NCI-H146 treated with DMSO at 0.1 percent for 48 hours (cell line): ENCODE measurements at regions not wholly inside any gene's neighbourhood (a gene's known extent, or its start where the extent isn't known, plus 50 kb on each side); places are given as distances from the start of the nearest gene placed in this dataset.

Experiments
- DNase-seq: peaks from one replicate; lab custom pipeline; 2025; ENCODE audit not compliant: unreplicated experiment; lab: John Stamatoyannopoulos, UW

DNA sequence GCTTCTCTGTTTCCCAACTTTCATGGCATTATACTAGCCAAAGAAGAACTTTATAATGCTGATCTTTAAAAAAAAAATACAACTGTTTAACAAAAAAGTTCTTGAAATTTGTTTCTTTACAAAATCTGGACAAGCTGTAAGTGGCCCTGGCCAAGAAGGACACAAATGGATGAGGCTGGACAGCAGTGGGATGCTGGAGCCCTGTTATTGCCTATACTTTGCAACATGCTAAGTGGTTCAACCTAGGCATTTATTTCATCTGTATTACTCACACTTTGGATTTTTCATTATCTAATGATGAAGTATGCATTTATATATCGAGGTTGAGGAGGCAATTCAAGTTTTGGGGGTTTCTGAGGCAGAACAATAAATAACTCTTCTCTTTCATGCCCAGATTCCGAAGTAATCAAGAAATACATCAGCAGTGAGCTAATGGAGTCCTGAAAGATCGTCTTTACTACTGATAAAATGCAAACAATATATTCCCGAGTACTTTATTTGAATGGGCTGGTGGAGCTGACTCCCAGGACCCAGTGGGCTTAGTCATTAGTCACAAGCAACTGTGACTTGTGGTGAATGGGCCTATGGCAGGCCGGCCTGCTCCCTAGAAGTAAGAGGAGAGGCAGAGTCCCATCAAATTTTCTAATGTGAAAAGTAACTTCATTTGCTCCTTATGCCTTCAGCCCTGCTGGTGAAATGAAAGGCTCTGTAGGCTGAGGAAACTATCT lies 177.3 kb upstream of the DPH6 start:
- no peak for DNase-seq

DNA sequence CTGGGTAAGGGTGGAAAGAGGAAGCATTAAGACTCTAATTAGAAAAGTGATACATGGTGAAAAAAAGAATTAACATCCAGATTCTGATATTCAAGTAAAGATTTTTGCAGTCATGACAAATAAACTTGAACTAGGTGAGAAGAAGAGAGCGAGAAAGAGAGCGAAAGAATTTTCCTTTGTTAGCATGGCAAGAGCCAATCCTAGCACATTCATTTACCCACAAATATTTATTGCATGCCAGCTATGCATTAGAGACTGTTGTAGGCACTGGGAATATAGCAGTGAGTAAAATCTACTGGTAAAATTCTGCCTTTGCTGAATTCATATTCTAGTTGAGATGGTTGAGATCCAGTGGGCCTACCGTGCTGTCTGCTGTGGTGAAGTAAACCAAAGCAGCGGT lies 177.9 kb upstream of the DPH6 start:
- no peak for DNase-seq

DNA sequence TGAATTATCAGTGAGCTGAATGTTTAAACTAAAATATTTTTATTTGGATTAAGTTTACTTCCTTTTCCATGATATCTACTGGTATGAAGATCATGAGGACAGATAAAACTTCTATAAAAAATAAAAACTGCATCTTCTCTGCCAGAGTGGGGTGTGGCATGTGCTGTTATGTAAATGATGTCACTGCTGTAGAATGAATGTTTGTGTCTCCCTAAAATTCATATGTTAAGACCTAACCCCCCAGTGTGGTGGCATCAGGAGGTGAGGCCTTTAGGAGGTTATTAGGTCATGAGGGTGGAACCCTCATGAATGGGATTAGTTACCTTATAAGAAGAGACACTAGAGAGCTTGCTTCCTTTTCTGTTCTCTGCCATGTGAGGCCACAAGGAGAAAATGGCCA lies 178.7 kb upstream of the DPH6 start:
- DNase-seq, result no peak

DNA sequence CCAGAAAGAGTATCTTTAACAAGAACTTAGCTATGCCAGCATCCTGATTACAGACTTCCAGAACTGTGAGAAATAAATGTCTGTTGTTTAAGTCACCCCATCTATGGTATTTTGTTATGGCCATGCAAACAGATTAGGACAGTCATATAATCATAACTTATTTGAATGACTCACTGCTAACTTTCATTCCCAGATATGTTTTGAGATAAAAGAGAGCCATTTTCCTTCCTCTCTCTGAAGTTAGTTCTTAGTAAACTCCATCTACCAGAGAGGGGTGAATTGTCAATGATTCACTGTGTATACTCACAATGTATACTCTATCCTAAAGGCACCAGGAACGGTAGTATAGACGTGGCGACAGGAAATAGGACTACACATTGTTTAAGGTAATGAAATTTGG lies 179.4 kb upstream of the DPH6 start:
- DNase-seq, result no peak

DNA sequence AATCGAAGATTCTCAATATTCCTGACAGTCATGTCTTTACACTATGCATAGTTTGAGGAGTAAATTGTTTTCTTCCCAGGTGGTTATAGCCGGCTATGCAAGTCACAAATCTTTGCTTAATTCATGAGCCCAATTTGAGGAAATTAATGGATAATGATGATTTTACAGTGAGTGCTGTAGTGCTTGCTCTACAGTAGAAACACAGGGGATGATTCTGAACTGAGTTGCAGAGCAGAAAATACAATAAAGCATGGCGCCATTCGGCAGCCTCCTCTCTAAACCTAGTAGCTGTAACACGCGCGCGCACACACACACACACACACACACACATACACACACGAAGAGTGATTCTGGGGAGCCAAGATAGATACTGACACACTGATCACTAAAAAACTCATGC lies 181.7 kb upstream of the DPH6 start:
- no peak for DNase-seq

DNA sequence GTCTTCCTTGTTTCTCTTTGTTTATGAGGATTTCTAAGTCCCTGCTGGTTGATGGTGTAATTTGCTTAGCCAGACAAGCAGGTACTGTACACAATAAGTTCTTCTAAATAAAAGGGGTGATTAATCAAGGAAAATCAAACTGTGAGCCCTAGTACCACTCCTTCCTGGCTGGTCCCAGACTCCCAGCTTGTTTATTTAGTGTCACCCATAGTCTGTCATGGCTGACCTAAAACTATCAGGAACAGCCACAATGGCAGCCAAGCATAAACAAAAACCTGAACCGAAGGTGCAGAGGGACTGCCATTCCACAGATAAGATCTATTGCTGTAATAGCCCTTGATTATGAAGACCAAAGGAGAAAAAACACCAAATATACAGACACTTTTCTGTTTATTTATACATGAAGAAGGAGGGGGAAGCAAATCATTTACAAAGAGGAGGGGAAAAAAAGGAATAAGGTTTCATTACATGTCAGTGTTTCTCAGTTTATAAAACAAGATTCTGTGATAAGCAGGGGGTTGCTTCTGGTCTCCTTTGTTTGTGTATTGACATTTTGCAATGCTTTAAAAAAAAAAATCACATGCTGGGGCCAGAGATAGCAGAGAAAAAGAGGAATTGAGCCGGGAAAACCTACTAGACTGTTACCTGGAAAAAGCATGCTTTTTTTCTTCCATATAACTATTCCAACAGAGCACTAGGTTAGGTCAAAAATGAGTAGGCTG lies 182.4 kb upstream of the DPH6 start:
- no peak for DNase-seq

DNA sequence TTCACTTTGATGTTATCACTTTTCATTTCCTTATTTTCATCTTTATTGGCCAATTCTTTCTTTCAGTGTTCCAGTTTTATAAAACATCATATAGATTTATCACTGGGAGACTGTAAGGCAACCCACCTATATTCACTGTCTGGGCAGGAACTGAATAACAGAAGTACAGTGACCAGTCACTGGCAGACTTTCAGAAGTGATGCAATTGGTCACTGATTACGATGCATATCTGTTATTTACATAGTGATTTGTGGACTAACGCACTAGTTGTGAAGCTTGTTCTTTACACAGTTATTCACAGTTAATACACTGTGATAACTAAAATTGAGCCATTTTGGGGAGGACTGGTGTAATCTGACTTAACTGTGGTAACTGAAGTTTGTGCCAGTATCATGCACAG lies 190.2 kb upstream of the DPH6 start:
- no peak for DNase-seq

DNA sequence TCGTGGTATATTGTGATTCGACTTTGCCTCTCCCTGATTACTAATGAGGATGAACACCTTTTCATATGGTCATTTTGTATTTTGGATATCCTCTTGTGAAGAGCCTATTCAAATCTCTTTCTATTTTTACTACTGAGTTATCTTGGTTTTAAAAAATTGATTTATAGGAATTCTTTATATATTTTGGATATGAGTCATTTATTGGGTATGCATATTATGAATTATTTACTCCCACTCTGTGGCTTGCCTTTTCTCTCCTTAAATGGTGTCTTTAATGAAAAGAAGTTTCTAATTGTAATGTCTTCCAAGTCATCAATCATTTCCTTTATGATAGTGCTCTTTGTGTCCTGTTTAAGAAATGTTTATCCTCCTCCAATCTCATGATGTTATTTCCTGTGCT lies 191.5 kb upstream of the DPH6 start:
- DNase-seq, result no peak

DNA sequence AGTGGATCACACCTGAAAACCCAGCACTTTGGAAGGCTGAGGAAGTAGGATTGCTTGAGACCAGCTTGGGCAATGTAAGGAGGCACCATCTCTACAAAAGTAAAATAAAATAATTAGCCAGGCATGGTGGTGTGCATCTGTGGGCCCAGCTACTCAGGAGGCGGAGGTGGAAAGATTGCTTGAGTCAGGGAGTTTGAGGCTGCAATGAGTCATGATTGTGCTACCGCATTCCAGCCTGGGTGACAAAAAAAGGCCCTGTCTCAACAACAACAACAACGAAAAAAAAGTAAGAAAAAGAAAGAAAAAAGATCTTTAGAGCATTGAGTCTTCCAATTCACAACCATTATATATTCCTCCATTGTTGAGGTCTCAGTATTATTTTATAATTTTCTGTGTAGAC lies 192.4 kb upstream of the DPH6 start:
- DNase-seq, result no peak

DNA sequence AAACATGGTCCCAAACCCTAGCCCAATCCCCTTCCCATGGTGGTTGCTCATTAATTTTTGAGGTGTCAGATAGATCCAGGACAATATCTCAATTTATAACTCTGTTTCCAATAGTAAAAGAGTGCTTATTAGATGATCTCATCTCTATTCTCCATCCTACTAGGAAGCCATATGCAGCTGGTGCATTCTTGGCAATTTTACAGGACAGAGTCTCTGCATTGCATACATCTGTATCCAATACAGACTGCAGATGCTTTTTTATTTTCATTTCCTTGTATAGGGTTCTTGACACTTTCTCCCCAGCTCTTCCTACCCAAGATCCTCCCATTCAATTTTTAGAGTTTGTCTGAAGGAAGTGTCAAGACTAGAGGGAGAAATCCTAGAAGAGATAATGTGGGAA lies 194.8 kb upstream of the DPH6 start:
- DNase-seq, result no peak

DNA sequence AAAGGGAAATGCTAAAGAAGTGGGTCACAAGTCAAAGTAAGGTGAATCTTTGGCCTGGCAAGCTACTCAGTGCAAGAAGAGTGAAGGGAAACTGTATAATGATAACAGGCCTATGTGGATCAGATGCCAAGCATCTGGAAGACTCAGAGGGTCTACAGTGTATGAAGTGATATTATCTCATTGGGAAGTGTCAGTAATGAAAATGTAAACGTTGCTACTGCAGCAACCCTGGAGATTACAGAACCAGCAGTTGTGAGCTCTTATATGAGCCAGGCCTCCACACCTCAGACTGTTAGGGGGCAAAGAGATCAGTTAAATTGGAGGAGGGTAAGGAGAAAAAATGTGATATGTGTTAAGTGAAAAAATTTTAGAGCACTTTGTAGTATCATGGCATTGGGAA lies 195.4 kb upstream of the DPH6 start:
- DNase-seq, result no peak

DNA sequence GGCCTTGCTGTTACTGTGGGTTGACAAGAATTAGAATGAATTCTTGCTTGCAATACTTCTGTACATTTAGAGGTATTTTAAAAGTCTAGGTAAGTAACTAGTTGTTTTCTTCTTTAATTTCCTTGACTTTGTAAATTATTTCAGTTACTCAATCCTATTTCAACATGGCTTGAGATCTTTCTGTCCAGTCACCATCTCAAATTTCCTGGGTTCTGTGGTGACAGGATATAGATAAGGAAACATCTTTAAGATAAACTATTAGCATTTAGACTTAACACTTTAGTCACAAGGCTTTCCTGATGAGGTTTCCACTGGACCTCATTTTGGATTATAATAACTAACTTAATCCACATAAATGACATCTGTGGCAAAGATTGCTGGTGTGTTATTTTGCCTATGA lies 195.9 kb upstream of the DPH6 start:
- no peak for DNase-seq

DNA sequence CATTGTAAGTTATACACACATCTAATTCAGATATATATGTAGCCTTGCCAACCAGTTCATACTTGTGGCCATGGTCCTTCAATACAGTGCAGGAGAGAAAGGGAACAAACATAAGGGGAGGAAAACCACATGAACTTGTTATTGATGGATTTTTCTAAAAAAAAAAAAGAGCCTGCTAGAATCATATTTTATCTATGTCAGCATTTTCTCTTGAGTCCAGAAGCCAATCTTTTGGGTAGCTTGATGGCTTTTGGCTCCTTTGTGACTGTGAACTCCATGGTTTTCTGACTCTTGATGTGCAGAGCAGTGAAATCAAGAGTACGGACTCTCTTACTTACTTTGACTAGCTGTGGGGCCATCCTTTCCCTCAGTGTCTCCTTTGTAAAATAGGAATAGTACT lies 197.4 kb upstream of the DPH6 start:
- DNase-seq, result no peak

DNA sequence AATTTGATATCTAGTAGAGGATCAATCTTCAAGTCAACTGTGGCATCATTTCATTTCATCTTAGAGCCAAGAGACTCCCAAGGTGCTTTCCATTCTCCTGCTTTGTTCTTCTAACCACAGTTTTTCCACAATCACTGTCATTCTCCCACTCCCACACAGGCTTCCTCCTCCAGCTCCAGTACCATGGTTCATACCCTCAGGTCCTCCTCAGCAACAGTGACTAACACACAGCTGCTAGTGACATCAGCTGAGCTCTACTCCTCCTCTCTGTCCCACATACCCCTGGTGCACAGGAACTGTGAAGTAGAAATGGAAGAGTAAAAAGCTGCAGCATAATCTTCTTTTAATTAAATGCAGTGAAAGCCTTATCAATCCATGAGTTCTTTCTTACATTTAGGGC lies 200.2 kb upstream of the DPH6 start:
- DNase-seq, result no peak

DNA sequence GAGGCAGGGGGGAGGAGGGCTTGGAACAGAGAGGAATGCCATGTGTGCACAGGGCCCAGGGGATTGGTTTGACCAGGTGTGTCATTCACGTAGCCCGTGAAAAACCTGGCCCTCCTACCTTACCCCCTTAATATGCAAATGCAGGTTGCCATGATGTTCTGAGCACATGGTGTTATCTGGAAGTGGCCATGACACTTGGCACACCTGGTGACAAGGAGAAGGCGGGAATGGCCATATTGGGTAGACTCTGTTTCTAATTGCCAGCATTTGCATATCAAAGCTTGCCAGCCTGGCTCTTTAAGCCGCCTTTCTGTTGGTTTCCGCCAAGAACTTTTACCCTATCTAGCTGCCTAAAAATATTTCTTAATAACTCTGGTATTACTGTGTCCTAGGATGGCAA lies 202.1 kb upstream of the DPH6 start:
- DNase-seq, result no peak

DNA sequence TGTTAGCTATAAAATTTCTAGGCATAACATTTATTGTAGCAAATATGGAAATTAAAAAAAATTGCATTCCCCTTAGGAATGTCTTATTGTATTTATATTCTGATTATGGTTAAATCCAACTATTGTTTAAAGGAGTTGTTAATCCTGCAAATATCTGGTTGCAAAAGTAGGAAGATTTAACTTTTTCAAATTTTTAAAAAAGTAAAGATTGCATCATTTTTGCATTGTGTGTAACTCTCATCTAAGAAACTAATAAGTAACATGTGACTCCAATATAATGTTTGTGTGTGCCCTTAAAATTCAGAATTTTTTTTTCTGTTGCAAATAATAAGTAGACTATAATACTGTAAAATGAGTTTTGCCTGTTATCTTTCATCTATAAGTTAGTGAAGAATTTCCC lies 204.1 kb upstream of the DPH6 start:
- no peak for DNase-seq

DNA sequence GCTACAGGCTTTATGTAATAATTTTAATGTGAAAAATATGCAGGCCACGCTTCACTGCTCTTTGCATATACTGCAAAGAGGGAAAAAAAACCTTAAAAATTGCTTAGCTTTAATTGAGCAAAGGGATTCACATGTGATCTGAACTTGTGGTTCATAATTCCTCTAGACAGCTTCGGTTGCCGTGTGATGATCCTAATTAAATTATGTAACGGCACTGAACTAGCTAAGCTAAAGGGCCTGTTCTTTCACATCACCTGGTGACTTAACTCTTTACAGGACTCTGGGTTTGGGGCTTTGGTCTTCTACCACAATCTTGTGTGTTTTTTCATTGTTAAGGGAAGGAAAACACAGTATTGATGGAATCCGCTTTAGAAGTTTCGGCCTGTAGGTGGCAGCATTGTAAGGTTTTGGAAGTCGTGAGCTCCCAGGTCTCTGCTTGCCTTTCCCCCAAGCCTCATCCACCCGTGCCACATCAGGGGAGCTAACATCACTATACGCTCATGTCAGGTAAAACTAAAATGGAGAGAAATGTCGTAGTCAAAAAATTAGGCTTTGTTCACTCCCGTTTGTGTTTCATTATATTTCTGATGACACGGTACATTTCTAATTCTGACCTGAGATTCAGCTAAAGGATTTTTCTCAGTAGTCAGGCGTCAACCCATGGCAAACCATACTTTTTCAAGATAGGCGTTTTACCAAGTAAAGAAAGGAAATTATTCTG lies 205.6 kb upstream of the DPH6 start:
- peak; percentile 5 for DNase-seq

DNA sequence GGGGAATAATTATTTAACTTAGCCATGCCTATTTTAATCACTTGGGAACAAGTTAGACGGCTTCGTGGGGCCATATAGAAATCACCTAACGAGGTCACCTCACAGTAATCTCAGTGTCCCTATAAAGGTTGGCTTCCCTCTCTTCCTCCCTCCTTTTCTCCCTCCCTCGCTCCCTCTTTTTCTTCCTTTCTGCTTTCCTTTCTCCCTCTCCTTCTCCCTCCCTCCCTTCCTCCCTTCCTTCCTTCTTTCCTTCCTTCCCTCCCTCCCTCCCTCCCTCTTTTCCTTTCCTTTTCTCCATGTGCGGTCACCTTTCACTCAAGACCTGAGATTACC lies 206.1 kb upstream of the DPH6 start:
- DNase-seq, result no peak

DNA sequence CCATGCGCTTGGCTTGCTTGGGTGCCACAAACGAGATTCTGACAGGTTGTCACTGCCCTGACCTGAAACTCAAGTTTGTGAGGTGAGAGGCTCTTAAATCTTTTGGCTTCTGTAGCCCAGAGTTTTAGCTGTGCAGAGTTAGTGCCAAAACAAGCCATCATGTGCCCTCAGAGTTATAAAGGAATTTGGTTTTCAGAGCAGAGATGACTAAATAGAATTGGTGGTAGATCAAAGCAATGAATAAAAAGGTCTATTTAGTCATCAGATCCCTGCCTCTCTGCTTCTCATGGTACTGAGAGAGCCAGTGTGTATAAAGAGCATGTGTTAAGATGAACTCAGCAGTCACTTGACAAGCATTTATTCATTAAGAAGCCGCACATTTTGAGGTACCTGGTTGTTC lies 207.5 kb upstream of the DPH6 start:
- no peak for DNase-seq

DNA sequence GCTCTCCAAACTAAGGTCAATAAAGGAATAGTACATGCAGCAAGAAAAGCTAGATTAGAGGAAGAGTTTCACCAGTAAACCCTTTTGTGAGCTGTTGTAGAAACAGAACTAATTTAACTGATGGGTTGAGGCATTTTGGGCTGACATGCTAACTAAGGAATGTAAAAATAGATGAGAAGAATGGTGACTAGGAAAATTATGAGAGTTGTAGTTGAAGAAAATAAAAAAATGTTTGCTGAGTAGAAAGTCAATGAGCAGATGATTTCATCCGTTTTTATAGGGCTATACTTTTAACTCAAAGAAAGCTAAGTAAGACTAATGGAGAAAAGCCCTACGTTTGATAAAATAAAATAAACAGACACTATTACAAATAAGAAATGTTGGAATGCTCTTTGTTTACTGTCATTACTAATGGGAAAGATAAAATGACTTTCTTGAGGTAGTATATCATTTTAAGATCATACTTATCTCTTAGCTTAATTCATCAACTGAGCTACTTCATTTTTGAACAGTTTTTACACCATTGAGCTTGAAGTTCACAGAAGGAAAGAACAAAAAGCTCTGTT lies 209.4 kb upstream of the DPH6 start:
- no peak for DNase-seq

DNA sequence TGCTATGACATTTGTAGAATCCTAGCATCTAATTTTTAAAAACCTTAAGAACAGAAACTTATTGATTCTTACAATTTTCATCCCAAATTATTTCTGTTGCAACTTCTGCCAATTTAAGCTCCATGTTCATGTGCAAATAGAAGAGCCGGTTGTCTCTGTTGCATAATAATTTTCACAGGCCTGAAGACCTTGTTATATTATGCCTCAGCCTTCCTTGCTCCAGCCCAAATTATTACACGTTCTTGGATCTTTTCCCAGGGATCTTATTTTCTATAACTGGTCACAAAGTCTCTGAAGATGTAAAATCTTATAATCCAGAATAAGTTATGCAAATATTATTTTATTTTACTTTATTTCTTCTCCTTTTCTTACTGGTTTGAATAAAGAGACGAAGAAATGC lies 210.7 kb upstream of the DPH6 start:
- no peak for DNase-seq

DNA sequence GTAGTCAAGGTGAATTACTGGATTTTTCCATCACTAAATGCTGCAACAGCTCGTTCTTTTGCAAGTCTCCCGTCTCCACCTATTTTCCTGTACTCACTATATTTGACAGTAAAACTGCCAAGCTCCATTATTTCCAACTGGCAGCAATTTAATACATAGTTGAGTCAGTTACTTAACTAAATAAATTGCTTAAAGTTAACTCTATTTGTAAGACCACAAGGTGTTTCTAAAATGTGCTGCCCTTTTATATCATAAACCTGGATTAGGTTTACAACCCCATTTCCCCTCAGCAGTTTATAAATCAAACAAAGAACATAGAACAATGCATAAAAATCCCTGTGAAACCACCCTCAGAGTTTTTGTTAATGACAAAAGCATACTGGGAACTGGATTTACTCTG lies 211.4 kb upstream of the DPH6 start:
- DNase-seq, result no peak
